UCSD-AML1 (cell line): ENCODE measurements at regions not wholly inside any gene's neighbourhood (a gene's known extent, or its start where the extent isn't known, plus 50 kb on each side); places are given as distances from the start of the nearest gene placed in this dataset.
"Not testable (repeated sequence)": the region's sequence is repeated elsewhere in the genome, so short reads cannot be mapped to it uniquely, and the experiment has no call there.

Experiments
- DNase-seq: peaks from one replicate; lab custom pipeline; 2025; ENCODE audit not compliant: unreplicated experiment; lab: John Stamatoyannopoulos, UW

DNA sequence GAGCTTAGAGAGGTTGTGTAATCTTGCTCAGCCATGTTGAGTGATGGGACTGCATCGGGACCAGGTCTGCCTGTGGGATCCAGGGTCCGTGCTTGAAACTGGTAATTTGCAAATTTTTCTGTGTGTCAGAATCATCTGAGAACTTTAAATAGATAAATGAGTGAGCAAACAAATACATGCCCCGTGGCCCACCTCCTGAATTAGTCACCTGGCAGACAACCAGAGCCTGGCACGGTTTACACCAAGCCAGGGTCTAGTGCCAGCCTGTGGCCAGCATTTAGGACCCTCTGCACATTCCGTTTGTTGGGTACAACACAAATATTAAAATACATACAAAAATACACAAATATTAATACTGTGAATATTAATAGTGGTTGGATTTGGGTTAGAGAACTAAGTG lies 90.6 kb upstream of the STOX2 start:
- DNase-seq = no peak

DNA sequence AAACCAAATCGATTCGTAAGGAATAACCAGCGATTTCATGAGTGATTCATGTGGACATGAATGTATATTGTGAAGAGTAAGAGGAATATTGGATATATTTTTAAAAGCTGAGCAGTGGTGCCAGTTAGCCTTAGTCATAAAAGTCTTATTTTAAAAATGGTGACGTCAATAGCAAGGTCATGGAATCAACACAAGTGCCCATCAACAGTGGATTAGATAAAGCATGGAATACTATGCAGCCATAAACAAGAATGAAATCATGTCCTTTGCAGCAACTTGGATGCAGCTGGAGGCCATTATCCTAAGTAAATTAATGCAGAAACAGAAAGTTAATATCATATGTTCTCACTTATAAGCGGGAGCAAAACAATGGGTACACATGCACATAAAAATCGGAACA lies 89.0 kb upstream of the STOX2 start:
- DNase-seq = no peak

DNA sequence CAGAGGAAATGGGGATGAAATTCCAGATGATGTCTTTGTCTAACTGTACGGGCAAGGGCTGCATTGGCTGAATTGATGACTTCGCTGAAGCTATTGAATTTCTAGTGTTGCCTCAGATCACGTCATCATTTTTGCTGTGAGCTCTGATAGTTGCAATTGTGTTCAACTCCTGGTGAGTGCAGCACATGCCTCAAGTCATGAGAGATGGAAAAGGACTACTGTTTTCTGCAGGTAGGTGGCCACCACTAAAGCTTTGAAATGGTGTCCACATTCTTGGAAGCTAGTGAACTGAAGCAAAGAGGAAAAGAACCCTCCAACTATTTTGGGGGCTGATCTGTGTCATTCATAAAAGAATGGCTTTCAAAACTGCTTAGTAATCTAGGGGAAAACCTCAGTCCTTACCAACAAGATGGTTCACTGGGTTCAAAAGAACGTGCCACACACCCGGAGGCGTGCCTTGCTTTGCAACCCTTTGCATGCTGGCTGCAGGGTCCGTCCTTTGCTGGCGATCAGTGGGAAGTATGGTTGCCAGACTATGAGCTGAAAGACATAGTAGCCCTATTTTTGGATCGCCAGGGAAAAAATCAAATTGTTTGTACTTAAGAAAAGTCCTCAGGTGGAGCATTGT lies 88.1 kb upstream of the STOX2 start:
- no peak for DNase-seq

DNA sequence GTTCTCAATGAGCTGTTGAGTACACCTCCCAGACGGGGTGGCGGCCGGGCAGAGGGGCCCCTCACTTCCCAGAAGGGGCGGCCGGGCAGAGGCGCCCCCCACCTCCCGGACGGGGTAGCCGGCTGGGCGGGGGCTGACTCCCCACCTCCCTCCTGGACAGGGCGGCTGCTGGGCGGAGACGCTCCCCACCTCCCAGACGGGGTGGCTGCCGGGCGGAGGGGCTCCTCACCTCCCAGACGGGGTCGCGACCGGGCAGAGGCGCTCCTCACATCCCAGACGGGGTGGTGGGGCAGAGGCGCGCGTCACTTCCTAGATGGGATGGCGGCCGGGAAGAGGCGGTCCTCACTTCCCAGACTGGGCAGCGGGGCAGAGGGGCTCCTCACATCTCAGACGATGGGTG lies 86.5 kb upstream of the STOX2 start:
- DNase-seq = not testable (repeated sequence)

DNA sequence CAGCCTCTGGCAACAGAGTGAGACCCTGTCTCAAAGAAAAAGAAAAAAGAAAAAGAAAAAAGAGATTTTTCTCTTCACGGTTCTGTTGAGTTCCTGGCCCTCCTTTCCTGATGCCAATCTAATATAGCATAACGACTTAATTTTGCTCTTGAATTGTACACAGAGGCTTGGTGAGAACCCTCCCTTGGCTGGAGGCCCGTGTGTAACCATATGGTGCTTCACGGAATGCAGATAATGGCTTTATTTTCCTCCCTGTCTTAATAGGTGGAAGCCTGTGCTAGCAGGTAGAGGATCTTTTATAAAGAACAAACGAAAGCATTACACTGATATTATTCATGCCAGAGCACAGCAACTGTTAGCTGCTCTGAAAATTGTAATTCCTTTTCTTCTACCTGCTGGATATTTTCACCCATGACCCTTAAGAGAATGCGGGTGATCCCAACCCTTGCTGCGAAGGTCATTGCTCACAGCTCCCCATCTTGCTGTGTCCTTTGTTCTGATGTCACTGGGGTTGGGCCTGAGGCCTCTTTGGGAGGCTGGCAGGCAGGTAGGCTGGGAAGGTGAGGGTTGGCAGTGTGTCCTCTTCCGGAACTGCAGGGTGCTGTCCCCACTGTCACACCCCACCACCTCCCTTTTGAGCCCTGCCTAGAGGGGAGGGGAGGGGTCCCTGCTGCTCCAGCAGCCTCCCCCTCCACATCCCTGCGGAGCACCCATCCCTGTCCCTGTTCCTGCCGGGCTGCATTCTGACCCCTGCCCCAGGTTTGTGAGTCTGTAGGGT lies 83.8 kb upstream of the STOX2 start:
- DNase-seq = no peak

DNA sequence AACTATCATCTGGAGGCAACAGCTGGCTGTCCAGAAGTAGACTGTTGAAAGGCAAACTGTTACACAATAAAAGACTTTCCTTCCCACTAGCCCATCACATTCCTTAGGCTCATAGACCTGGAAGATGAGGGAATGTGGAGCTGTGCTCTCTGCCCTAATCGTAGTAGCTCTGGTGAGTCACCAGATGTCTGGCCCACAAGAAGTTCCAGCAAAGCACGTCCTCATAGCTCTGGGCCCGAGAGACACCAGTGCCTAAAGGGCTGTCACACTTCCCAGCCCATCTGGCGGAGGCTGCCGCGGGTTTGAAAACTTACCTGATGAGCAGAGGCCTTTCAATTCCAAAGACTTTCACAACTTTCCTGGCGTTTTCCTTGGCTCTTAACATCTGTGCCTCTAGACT lies 81.7 kb upstream of the STOX2 start:
- no peak for DNase-seq

DNA sequence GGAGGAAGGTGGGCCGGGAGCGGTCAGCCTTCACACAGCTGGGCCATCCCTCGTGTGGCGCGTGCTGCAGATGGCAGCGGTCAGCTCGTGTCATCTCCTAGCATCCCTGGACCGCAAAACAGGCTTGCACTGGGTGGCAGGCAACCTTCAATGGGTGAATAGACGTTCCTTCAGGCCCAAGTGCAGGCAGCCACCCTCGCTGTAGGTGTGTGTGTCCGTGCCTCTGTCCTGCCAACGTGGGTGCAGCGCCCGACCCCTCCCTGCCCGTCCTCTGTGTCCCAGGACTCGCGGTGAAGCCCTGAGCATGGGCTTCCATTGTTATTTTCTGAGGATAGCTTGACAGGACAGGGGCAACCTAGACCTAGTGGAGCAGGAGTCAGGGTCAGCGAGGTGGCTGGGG lies 79.8 kb upstream of the STOX2 start:
- no peak for DNase-seq

DNA sequence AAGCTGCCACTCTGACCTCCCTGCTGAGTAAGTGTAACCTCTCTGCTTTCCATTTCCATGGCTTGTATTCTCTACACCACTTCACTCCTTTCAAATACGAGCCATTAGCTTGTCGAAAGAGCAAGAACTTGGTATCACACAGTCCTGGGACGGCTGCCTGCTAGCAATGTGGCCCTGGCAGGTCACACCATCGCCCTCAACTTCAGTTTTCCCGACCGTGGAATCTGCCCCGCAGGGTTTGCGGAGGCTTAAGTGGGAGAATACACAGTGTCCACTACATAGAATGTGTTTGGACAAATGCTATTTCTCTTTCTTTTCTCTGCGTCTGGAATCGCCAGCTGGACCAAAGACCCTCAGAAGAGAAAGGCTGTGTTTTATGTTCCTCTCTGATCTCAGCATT lies 78.6 kb upstream of the STOX2 start:
- DNase-seq = no peak

DNA sequence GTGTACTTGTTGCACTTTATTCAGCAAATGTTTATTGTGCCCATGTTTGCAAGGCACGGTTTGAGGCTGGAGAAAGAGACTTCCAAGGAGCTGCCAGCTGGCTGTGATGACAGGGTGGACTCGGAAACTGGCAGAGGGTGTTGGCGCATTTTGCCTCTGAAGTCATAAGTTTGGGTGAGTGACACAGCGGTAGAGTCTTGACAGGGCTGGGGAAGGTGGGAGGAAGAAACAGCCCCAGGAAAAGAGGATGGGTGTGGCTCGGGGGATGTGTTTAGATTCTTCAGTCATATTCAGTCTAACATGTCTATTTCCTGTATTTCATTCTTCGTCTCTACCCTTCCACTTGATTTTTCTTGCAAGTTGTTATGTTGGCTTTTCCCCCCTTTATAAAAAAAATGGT lies 77.0 kb upstream of the STOX2 start:
- DNase-seq = no peak

DNA sequence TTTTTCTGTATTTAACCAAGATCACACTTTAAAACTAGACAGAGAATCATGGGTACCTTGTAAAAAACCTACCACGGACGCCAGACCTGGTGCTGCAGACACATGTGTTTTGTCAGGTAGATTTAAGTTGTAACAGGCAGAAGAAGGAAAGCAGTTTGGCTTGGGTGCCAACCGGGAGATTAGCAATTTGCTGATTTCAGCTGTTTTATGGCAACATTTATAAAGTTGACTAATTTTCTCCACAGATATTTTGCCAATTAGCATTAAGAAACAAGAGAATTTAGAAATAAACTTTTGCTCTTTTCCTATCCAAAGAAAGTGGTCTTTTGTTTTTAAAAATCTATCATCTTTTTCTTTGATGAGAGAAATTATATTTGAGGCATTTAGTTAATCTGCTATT lies 76.3 kb upstream of the STOX2 start:
- DNase-seq = no peak

DNA sequence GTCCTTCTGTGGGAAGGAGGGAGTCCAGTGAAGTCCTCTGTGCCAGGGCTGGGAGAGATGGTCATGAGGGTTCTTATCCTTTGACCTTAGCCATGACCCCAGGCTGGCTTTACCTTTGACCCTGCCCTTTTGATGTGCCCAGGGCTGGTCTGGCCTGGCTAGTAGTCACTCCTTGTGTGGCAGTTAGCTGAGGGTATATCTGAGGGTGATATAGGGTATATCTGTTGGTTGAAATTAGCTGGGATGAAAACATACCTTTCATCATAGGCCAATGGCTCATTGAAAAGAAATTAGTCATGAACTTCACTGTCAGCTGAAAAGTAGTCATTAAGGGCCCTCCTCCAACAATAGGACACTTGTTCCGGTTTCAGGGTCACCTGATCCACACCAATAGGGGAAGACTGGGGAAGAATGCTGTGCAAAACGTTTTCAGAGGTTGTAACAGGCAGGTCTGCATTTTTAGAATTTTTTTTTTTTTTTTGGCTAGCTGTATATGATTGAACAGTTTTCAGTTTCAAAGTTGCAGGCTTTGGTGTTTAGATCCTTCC lies 74.6 kb upstream of the STOX2 start:
- DNase-seq = no peak

DNA sequence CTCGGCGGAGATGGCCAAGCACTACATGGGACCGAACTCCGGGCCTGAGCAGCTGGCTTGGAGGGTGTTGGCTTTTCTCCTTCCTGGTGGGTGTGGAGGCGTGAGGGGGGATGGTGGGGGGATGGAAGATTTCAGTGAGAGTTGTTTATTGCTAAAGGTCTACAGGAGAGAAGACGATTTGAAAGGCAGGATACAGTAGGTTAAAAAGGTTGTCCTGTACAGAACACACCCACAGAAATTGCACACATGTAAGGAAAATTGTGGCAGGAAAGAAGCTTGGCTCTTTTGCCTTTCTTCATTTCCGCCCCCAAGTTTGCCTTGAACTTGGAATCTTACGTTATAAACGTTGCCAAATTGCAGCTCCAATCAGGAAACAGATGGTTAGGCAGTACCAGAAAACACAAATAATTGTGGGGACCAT lies 74.1 kb upstream of the STOX2 start:
- no peak for DNase-seq

DNA sequence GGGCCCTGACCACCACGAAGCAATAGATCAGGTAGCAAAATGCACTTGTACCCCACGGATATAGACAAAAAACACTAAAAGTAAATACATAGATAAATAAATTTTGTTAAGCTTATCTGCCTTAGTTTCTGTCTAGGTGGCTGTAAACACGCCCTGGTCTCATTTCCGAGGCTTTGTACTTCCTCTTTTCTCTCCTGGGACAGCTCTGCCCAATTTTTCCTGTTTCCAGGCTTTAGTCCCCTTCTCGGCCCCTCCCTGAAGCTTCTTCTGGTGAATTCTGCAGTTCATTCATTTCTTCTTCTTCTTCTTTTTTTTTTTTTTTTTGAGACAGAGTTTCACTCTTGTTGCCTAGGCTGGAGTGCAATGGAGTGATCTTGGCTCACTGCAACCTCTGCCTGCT lies 73.4 kb upstream of the STOX2 start:
- no peak for DNase-seq

DNA sequence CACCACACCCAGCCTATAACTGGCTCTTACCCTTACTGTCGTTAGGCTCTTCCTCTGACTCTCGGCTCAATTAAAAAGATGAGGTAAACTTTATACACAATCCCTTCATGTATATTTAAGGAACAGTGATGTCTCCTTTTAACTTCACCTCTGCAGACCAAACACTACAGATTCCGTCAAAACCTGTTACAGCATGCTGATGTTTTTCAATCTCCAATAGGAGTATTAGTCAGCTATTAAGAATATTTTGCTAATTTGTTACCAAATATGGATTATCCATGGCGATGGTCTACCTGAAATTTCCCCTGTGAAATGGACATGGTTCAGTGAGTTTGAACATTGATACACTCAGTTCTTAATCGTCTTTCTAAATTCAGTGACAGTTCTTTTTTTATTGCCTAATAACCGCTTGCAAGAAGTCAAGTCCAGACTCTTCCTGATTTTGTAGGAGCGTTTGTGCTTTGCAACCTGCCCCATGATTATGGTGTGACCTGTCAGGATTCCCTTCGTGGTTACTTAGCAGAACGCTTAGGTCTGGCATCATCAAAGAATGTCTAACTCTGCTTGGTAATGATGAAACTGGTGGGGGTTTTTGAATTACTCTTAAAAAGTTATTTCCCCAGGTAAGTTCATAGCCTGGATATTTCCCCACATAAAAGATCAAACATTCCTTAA lies 72.2 kb upstream of the STOX2 start:
- no peak for DNase-seq

DNA sequence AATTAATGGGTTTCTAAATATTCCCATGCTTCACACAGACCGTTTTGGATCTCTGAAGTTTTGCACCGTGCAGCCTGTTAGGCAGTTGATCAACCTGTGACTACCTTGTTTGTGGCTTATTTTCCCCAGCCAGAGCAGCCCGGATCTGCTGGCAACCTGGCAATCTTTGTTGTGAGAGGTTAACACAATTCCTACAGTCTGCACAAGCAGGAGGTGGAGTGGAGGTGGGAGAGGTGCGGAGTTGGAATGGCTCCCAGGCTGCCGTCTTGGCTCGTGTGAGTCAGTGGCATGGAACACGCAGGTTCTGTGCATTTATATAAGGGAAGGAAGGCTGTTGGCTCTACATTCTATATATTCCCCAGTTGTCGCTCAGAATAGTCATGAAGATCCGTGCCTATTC lies 70.9 kb upstream of the STOX2 start:
- no peak for DNase-seq

DNA sequence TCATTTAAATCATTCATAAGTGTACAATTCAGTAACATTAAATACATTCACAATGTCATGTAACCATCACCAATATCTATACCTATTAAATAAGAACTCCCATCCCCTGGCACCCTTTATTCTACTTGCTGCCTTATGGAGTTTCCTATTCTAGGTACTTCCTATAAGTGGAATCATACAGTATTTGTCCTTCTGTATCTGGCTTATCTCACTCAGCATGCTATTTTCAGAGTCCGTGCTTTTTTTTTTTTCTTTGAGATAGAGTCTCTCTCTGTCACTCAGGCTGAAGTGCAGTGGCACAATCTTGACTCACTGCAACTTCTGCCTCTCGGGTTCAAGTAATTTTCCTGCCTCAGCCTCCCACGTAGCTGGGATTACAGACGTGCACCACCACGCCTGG lies 67.9 kb upstream of the STOX2 start:
- DNase-seq = no peak

DNA sequence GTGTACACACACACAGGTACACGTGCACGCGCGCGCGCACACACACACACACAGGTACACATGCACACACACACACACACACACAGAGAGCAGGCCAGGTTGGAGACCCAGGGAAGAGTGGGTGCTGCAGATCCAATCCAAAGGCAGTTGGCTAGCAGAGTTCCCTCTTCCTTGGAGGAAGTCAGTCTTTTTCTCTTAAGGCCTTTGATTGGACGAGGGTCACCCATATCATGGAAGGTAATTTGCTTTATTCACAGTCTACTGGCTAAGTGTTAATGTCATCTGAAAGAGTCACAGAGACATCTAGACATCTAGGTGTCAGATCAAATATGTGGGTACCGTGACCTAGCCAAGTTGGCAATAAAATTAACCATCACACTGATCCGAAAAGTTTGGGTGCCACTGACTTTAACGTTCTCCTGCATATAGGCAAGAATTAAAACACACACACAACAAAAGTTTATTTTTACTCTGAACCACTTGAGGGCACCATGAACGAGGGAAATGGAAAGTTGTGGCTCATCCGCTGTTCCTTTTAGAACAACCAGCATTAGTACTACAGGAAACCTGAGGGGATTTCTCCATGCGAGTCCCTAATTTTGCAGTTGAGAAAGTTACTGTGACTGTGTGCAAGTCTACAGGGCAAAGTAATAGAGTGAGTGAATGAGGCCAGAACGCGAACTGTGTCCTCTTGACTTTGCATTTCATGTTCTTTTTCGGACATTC lies 66.0 kb upstream of the STOX2 start:
- DNase-seq = no peak

DNA sequence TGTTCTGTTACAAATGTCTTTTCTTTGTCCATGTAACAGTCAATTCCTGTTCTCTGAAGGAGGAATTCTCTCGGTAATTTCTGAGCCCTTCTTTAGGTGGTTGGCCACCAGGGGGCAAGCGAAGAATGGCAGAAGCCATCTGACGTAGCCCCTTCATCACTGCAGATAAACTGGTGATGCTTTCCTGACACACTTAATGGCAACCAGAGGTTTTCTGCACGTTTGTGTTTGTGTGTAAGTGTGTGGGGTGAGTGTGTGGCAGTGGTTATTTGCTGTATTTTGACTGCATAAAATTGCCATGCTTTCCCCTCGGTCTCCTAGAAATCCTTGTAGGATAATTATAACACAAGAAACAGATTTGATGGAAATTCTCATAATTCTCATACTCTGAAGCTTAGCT lies 64.8 kb upstream of the STOX2 start:
- peak; percentile 60 for DNase-seq

DNA sequence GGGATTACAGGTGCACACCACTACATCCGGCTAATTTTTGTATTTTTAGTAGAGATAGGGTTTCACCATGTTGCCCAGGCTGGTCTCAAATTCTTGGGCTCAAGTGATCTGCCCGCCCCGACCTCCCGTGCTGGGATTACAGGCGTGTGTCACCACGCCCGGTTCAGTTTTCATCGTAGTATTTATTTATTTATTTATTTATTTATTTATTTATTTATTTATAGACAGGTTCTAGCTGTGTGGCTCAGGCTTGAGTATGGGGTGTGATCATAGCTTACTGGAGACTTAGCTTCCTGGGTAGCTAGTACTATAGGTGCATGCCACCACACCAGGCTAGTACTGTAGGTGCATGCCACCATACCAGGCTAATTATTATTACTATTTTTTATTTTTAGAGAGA lies 64.1 kb upstream of the STOX2 start:
- DNase-seq = no peak

DNA sequence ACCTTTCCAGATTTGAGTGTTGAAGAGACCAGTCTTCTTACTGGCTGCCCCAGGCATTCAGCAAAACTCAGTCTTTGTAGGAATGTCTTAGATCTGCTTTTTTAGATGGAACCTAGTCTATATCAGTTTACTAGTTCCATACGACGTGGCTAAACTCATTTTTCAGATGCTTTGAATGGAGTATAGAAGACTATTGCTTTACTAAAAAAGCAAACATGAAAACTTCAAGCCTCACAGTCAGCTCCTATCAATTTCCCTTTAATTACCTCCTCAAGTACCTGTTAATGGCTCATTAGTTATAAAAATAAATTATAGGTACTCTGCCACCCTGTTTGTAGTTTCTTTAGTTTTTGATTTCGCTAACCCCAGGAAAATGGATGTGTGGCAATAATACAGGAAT lies 63.0 kb upstream of the STOX2 start:
- no peak for DNase-seq

DNA sequence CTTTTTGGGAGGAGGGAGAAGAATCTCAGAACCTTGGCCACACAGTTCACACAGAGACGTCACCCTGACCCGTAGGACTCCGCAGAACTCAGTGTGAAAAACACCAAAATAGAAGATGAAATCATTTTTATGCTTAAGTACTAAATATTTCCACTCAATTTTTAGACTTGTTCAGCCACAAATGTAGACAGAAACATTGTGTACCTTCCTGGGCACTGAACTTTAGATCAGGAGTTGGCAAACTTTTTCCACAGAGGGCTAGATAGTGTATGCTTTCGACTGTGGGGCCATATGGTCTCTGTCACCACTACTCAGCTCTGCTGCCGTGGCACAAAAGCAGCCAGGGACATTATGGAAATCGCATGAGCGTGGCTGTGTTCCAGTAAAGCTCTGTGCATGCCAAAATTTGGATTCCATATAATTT lies 61.8 kb upstream of the STOX2 start:
- DNase-seq = no peak
